ENCODE measurements at regions not wholly inside any gene's neighbourhood (a gene's known extent, or its start where the extent isn't known, plus 50 kb on each side); places are given as distances from the start of the nearest gene placed in this dataset.

GRCh38 chr16:82382521-82382920 is 212.5 kb upstream of the MPHOSPH6 start:
- H2BK20ac ChIP-seq (ENCODE audit: low read depth, low read length), result no peak overlapping the region
- H2AK9ac ChIP-seq (replicated peaks; ENCODE audit: low read depth, low read length, poor library complexity), result no peak overlapping the region
- H2BK15ac ChIP-seq (ENCODE audit: low read depth, low read length), result no peak overlapping the region
- no peak overlapping the region for H2BK120ac ChIP-seq (ENCODE audit: low read depth, low read length)
- no TSS peak for BruUV-seq (replicated peaks)
- ChIA-PET POLR2A (ENCODE audit: unreplicated experiment) (no interaction called here), CTCF (no interaction called here)
- H3K9me3 ChIP-seq (ENCODE audit: control insufficient read depth, insufficient read depth, low read length), result no peaks in the 10 kb centered on the region
- TF ChIP-seq FOS (IDR thresholded peaks at IDR 0.05; ENCODE audit: low read depth, low read length), result no peak
- TF ChIP-seq RAD21 (IDR thresholded peaks at IDR 0.05; ENCODE audit: low read length), result no peak
- TF ChIP-seq ELK1 (IDR thresholded peaks at IDR 0.05; ENCODE audit: borderline replicate concordance, low read depth, low read length), result no peak
- no peak for TF ChIP-seq BHLHE40 (IDR thresholded peaks at IDR 0.05; ENCODE audit: low read depth, low read length)
- no peak for TF ChIP-seq CEBPB (IDR thresholded peaks at IDR 0.05; ENCODE audit: low read depth, low read length)
- TF ChIP-seq RFX5 (IDR thresholded peaks at IDR 0.05; ENCODE audit: low read depth, low read length), result no peak
- TF ChIP-seq CTCF (conservative IDR thresholded peaks at IDR 0.05; ENCODE audit: low read depth, low read length), result no peak
- no peak for TF ChIP-seq MAFK (IDR thresholded peaks at IDR 0.05; ENCODE audit: low read depth, low read length)
- TF ChIP-seq RCOR1 (IDR thresholded peaks at IDR 0.05; ENCODE audit: insufficient replicate concordance, low read length), result no peak
- TF ChIP-seq MXI1 (IDR thresholded peaks at IDR 0.05; ENCODE audit: borderline replicate concordance, low read depth, low read length), result no peak
- no peak for TF ChIP-seq USF2 (IDR thresholded peaks at IDR 0.05; ENCODE audit: low read depth, low read length)
- no peak for TF ChIP-seq NFE2L2 (IDR thresholded peaks at IDR 0.05; ENCODE audit: low read depth, low read length)
- TF ChIP-seq MAZ (IDR thresholded peaks at IDR 0.05; ENCODE audit: borderline replicate concordance, low read depth, low read length), result no peak
- no peak for TF ChIP-seq POLR2A (IDR thresholded peaks at IDR 0.05; ENCODE audit: low read depth, low read length)
- TF ChIP-seq SMC3 (IDR thresholded peaks at IDR 0.05; ENCODE audit: low read depth, low read length), result no peak
- no peak for TF ChIP-seq CHD1 (IDR thresholded peaks at IDR 0.05; ENCODE audit: low read depth, low read length)
- no peak overlapping the region for H2BK5ac ChIP-seq (ENCODE audit: low read depth, low read length, poor library complexity, severe bottlenecking)
- no peak overlapping the region for H3K18ac ChIP-seq (ENCODE audit: low read depth, low read length)
- H3K27me3 ChIP-seq (ENCODE audit: control insufficient read depth, insufficient read depth, low read length), result no peaks in the 10 kb centered on the region
- no peak overlapping the region for H2AK5ac ChIP-seq (ENCODE audit: low read depth, low read length)
- no peaks in the 10 kb centered on the region for H3K36me3 ChIP-seq (ENCODE audit: control insufficient read depth, insufficient read depth, low read length)
- H3K9me1 ChIP-seq (ENCODE audit: insufficient read depth, low read length), result no peaks in the 10 kb centered on the region
- WGBS, 2 experiments (ENCODE audit: extremely low coverage in 2 of 2, insufficient read length in 1 of 2), result no CpG with 5 or more reads among the region's 4 CpGs
- H4K5ac ChIP-seq (ENCODE audit: low read depth, low read length), result no peak overlapping the region
- H3K27ac ChIP-seq (ENCODE audit: insufficient read depth, low read length), result no peak overlapping the region
- ATAC-seq (ENCODE audit: low read depth) (no peak), DNase-seq (no peak)
- dilution Hi-C loops (cut with HindIII; ENCODE audit: low sequenced_read_pairs, unreplicated experiment) (no loop called here), intact Hi-C loops (cut with micrococcal nuclease) (no loop called here), in situ Hi-C loops (cut with MboI; ENCODE audit: low sequenced_read_pairs) (no loop called here)
- H3K23ac ChIP-seq (ENCODE audit: low read depth, low read length), result no peak overlapping the region
- no peak overlapping the region for H3K56ac ChIP-seq (ENCODE audit: extremely low read depth, insufficient read depth, low read length)
- no peak overlapping the region for H3K4ac ChIP-seq (ENCODE audit: low read depth, low read length)
- H3K4me1 ChIP-seq (ENCODE audit: control insufficient read depth, insufficient read depth, low read length), result no peaks in the 10 kb centered on the region
- H3K79me1 ChIP-seq (ENCODE audit: low read depth in 1 of 2, low read length in 2 of 2), result no peaks in the 10 kb centered on the region
- H3K4me2 ChIP-seq (ENCODE audit: low read depth, low read length), result no peak overlapping the region
- H3K9ac ChIP-seq (ENCODE audit: low read depth, low read length), result no peak overlapping the region
- H3K4me3 ChIP-seq (ENCODE audit: insufficient read depth, low read depth, low read length), result no peak overlapping the region
- H2AFZ ChIP-seq (replicated peaks; ENCODE audit: low read length, poor library complexity), result no peak overlapping the region
- H4K8ac ChIP-seq (ENCODE audit: low read depth in 2 of 2, low read length in 2 of 2), result no peak overlapping the region
- H4K91ac ChIP-seq (ENCODE audit: insufficient read depth, low read depth, low read length), result no peak overlapping the region
- no peak overlapping the region for H3K14ac ChIP-seq (replicated peaks; ENCODE audit: low read depth, low read length)
- H4K20me1 ChIP-seq (ENCODE audit: insufficient read depth, low read length), result no peaks in the 10 kb centered on the region
